HG03520 (cell line): ENCODE measurements at regions not wholly inside any gene's neighbourhood (a gene's known extent, or its start where the extent isn't known, plus 50 kb on each side); places are given as distances from the start of the nearest gene placed in this dataset.
"Not testable (repeated sequence)": the region's sequence is repeated elsewhere in the genome, so short reads cannot be mapped to it uniquely, and the experiment has no call there.

Experiments used
- ATAC-seq: cut with Tn5 transposase; IDR thresholded peaks from one replicate; pipeline ENCODE4 v1.9.1; 2021; ENCODE audit warnings: mild to moderate bottlenecking, moderate library complexity; ENCODE audit not compliant: unreplicated experiment

GRCh38 chr4:86472377-86473019 lies 112.6 kb upstream of the MAPK10 start:
- ATAC-seq = no peak

GRCh38 chr4:86478151-86478550 lies 116.0 kb upstream of the PTPN13 start:
- ATAC-seq = not testable (repeated sequence)

DNA sequence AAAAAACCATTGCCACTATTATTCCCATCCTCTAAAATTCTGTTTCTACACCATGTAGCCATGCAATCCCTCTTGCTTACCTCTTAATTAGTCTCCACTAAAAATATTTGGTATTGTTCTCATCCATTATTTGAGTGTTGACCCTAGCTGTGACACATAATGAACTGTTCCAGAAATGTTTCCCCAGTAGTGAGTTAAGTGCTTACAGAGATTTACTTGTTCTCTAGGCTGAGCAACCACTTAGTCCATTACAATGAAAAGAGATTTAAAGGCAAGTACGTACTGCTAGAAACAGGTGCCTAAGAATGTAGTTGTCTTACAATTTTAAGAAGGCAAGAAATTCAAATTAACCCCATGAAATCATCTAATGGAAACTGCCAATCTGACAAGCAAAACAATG lies 112.7 kb upstream of the PTPN13 start:
- no peak for ATAC-seq

DNA sequence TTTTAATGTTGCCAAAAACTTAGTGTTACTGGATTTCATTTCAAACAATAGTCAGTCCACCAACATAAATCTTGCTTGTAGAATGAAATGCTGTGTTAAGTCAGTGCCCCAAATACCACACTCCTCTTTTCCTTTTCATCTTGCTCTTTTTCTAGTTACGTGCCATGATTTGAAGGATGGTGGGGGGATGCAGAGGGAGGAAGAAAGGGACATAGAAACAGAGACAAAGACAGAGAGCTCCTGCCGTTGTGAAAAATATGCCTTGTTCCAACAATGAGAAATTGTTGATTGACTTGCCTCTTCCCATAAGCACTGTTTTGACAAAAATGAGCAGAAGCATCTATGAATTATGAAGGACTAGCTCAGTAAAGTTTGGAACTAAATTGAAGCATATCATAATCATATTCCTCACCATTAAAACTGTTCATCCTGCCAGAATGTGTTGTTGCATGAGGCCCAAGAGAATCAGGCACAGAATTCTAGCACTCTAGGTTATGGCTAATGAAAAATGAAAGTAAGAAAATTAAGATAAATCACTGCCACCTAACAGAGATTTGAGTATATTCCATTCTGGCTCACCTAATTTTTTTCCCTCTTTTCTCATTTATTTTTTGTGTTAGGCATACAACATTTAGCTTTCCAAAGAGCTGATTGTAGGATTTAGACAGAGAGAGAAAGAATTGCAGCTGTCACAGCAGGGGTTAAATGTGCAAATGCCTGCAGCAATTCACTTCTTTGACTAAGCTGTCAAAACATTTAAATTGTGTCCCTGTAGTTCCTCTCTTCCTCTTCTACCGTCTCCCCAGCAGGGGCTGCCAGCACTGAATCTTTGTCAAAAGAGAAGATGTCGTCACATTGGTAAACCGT lies 111.6 kb upstream of the PTPN13 start:
- no peak for ATAC-seq

GRCh38 chr4:86483173-86483490 lies 111.0 kb upstream of the PTPN13 start:
- ATAC-seq = no peak

- ATAC-seq = no peak
These were observed 110.3 kb upstream of the PTPN13 start for GRCh38 chr4:86483773-86484172.

DNA sequence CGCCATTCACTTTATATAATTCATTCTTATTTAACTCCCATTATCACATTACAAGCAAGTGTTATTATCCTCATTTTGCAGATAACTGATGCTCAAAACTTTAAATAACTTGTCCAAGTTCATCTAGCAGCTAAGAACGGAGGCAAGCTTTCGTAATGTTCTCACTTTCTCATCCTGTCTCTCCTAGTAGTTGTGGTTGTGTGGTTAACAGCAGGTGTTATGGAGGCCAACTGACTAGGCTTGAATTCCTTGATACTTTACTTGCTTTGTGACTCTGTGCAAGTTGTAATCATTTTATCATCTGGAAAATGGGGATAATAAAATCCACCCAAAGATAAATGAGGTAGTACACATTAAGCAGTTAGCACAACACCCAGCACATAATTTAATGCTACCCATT lies 109.9 kb upstream of the PTPN13 start:
- ATAC-seq = no peak

DNA sequence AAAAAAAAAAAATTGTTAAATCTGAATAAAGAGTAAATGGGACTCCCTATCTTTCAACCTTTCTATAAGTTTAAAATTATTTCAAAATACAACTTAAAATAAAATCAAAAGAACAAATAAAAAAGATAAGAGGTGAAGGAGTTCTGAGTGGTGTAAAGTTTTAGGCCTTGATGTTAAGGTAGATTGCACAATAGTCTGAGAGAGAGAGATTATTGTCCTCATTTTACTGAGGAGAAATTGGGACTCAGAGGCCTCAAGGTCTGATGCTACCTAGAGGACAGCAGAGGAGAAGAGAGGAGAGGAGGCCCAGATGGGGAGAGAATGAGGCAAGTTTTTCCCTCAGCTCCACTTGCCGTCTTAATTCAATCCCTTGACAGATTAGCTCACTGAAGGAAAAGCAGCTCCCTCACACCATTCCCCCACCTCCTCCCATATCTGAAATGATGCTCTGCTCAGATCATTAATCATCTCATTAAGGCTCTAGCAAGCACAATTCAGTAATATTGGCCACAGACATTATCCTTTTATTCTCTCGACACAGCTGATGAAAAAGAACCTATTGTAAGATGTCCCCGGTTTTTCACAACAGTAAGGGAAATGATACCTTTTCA lies 106.3 kb upstream of the PTPN13 start:
- ATAC-seq = no peak

- ATAC-seq = no peak
These were observed 100.7 kb upstream of the PTPN13 start for GRCh38 chr4:86493460-86493859.

DNA sequence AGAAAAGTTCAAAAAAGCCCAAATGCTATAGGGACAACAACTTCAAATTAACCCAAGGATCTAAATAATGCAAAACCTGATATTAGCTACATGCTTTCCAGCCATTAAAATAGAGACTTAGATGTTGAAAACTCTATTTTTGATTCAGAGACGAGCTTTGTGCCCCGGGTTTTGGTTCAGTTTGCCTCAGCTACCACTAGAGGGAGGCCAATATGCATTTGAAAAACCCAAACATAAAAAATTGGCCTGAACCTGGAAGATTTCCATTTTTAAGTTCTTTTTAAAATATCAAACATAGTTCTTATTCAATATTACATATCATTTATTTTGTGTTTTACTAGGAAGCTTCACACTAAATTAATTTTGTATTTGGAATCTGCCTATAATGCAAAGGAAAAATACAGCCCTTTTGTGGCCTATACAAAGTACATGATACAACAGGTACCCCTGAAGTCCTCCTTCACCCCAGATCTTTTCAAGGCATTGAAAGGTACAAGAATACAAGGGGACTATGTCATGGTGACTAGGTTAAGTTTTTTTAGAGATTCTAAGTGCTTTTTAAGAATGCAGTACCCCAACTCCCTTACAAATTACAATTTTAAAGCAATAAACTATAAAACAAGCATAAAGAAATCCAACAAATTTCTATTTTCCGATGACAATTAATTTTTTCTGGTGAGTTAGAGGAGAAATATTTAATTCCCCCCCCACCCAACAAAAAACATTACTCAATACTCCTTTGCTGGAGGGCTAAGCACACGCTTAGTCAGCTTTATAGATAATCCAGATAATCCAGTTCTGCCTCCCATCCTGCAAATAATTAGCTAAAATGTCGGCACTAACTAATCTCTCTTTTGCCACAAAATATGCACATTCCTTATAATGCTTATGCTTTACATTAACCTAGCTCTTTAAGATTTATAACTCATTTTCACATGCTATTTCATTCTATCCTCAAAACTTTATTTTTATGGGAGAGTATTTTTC lies 97.7 kb upstream of the PTPN13 start:
- no peak for ATAC-seq

DNA sequence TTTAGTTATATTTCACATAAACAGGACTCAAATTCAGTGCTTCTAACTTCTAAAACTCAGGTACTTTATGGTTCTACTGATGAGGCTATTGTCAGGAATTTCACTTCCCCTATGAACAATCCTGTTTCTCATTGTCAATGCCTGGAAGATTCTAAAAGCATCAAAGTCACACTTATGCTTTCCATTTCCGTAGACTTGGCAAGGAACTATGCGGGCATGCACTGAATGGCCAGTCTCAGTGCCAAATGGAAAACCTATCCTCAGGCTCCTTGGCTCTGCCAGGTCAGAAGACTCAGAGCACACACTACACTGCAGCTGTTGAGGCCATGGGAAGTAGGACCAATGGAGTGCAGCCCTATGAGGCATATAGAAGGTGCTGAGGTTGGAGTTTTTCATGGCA lies 97.0 kb upstream of the PTPN13 start:
- ATAC-seq = no peak

DNA sequence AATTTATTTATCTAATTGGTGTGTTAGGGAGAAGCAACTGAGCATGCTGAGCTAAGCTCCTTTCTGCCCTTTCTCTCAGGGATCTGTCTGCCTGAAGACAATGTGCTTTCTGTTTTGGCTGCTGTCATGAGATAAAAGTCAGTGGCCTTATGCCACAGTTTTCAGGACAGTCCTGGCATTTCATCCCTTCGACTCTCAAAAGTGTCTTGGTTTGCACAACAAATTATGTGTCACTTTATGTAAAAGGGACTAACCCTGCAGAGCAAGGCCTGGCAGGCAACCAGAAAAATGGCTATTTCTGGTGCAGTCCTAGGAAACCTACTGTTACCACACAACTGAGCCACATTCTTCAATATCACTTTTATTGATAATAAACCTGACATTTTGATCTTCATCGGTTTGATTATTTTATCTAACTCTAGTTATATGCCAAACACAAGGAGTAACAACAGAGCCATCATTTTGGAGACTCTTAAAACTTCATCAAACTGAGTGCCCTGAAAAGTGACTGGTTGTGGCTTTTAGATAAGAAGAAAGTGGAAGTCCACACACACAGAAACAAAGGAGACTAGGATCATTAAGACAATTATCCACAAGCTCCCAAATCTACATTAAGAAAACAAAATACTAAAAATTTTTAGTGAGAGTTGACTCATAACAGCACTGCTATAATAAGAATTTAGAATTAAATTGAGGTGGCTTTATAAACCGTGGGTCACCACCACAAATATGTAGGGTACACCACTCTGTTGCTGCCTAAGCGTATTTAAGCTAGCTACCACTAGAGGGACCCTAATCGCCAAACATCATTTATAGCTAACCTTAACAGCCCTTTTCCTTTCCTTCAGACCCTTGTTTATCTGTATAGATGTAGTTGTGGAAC lies 95.9 kb upstream of the PTPN13 start:
- peak; percentile 87 for ATAC-seq

GRCh38 chr4:86498863-86499166 lies 95.3 kb upstream of the PTPN13 start:
- no peak for ATAC-seq

- ATAC-seq = no peak
These were observed 93.6 kb upstream of the PTPN13 start for GRCh38 chr4:86500527-86500926.

DNA sequence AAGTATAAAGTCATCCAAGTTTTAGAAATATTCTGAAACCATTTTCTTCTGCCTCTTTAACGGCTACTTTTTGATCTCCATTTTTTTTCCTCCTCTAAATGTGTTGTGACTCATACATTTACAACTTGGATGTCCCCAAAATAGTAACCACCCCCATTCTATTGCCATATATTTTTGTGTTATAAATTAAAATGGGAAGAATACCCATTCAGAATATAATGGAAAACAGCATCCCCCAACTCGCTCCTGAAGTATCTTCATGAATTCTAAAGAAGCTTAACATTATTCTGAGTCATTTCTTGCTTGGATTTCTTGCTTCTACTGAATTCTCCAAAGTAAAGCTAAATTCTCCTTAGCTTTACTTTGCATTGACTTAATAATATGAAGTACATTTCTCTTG lies 92.0 kb upstream of the PTPN13 start:
- ATAC-seq = no peak

DNA sequence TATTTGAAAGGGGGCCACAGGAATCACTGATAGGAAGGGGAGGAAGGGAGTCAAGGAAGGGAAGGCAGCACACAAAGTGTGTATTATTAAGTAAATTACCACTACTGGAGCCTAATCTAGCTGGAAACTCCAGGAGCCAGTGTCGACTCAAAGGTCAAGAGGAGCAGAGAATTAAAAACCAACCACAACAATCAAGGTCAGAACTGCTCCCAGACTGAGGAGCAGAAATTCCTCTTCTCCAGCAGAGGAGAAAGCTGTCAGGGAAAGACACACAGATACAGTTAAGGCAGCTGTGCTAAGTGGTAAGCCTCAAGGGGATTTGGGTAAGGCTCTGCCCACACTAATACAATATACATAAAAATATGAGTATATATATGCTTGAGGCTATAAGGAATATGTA lies 87.5 kb upstream of the PTPN13 start:
- ATAC-seq = no peak

DNA sequence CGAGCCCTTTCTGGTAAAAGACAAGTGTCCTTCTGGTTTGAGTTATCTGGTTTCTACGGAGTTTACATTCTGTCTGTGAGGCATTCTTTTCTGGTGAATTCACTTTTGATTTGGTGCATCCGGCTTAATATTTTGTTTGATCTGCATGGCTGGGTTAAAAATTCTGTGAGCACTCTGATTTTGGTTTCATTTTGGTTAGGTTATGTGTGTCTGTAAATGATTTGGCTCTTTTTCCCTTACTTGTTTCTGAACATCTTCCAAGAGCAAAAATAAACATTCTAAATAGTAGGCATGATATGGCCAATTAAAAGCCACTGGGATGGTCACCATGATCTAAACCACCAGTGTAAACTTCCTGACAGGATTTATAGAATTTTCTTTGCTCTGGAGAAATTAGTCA lies 85.7 kb upstream of the PTPN13 start:
- no peak for ATAC-seq

GRCh38 chr4:86511590-86511989 lies 82.5 kb upstream of the PTPN13 start:
- no peak for ATAC-seq

DNA sequence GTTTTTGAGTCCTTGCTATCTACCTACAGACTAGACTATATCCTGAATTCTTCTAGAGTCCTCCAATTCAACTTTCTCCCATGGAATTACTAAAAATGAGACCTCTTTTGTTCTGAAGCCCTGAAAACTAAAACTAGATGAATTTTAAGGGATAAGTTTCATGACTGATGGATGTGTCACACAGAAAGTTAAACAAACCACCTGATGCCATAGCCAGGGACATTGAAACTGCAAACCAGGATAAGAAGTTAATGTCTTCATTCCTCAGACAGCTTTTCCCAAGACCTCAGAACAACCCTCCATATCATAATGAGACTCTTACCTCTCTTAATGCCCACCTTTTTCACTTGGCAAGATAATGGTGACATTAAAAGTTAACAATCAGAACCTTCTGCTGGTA lies 81.5 kb upstream of the PTPN13 start:
- no peak for ATAC-seq

GRCh38 chr4:86515963-86516362 lies 78.2 kb upstream of the PTPN13 start:
- ATAC-seq = not testable (repeated sequence)
